Trophoblast cell (in vitro differentiated cells and primary cell): ENCODE measurements at regions not wholly inside any gene's neighbourhood (a gene's known extent, or its start where the extent isn't known, plus 50 kb on each side); places are given as distances from the start of the nearest gene placed in this dataset.

Experiments used
- DNase-seq, 2 donors: peaks; one replicate each; pipeline ENCODE4 v3.0.0-alpha.2; 2016
- H2AFZ ChIP-seq: 2 replicates; pipeline ENCODE4 v1.6.1; 2013; ENCODE audit warnings: low read length, moderate library complexity, mild to moderate bottlenecking; ENCODE audit not compliant: insufficient read depth, poor library complexity
- H2AK5ac ChIP-seq: 2 replicates; pipeline ENCODE4 v1.6.1; 2013; ENCODE audit warnings: mild to moderate bottlenecking, low read length
- H2BK120ac ChIP-seq: 2 replicates; pipeline ENCODE4 v1.6.1; 2013; ENCODE audit warnings: low read length, mild to moderate bottlenecking, moderate library complexity; ENCODE audit not compliant: insufficient read depth, poor library complexity
- H2BK12ac ChIP-seq: 2 replicates; pipeline ENCODE4 v1.6.1; 2013; ENCODE audit warnings: mild to moderate bottlenecking, low read length, moderate library complexity
- H2BK5ac ChIP-seq: 2 replicates; pipeline ENCODE4 v1.6.1; 2013; ENCODE audit warnings: low read length, low read depth, moderate library complexity, mild to moderate bottlenecking; ENCODE audit not compliant: poor library complexity
- H3K14ac ChIP-seq: 2 replicates; pipeline ENCODE4 v1.6.1; 2013; ENCODE audit warnings: mild to moderate bottlenecking, low read length
- H3K18ac ChIP-seq: 2 replicates; pipeline ENCODE4 v1.6.1; 2013; ENCODE audit warnings: mild to moderate bottlenecking, low read length
- H3K23ac ChIP-seq: 2 replicates; pipeline ENCODE4 v1.6.1; 2013; ENCODE audit warnings: low read length
- H3K27ac ChIP-seq: 2 replicates; pipeline ENCODE4 v1.5.1; 2013; ENCODE audit warnings: low read depth, mild to moderate bottlenecking, inconsistent platforms, low read length, moderate library complexity
- H3K27me3 ChIP-seq: 2 replicates; pipeline ENCODE4 v1.6.1; 2013; ENCODE audit warnings: inconsistent platforms, mild to moderate bottlenecking, low read length, moderate library complexity; ENCODE audit not compliant: insufficient read depth
- H3K36me3 ChIP-seq, 2 experiments: 1 replicate in 1 of 2; 2 replicates in 1 of 2; pipeline ENCODE4 v1.6.1; 2013; ENCODE audit warnings: low read length in 2 of 2, mild to moderate bottlenecking in 2 of 2, moderate library complexity in 1 of 2; ENCODE audit not compliant: insufficient read depth in 2 of 2, control insufficient read depth in 1 of 2
- H3K4ac ChIP-seq: 2 replicates; pipeline ENCODE4 v1.6.1; 2013; ENCODE audit warnings: low read depth, mild to moderate bottlenecking, low read length, moderate library complexity
- H3K4me1 ChIP-seq, 2 experiments: 1 replicate in 1 of 2; 2 replicates in 1 of 2; pipeline ENCODE4 v1.6.1; 2013; ENCODE audit warnings: low read length in 2 of 2, mild to moderate bottlenecking in 2 of 2, moderate library complexity in 1 of 2; ENCODE audit not compliant: insufficient read depth in 2 of 2, control insufficient read depth in 1 of 2
- H3K4me2 ChIP-seq: 2 replicates; pipeline ENCODE4 v1.6.1; 2013; ENCODE audit warnings: inconsistent platforms, mild to moderate bottlenecking, low read length, moderate library complexity
- H3K4me3 ChIP-seq: 2 replicates; pipeline ENCODE4 v1.5.1; 2013; ENCODE audit warnings: mild to moderate bottlenecking, low read depth, low read length, inconsistent platforms
- H3K79me1 ChIP-seq: one replicate; pipeline ENCODE4 v1.6.1; 2013; ENCODE audit warnings: low read length
- H3K79me2 ChIP-seq: 2 replicates; pipeline ENCODE4 v1.6.1; 2013; ENCODE audit warnings: low read length, mild to moderate bottlenecking; ENCODE audit not compliant: control insufficient read depth, insufficient read depth, poor library complexity
- H3K9ac ChIP-seq: 2 replicates; pipeline ENCODE4 v1.6.1; 2013; ENCODE audit warnings: mild to moderate bottlenecking, low read length
- H3K9me3 ChIP-seq: 2 replicates; pipeline ENCODE4 v1.6.1; 2013; ENCODE audit warnings: low read depth, mild to moderate bottlenecking, control low read depth, inconsistent platforms, low read length; ENCODE audit not compliant: insufficient read depth
- H4K12ac ChIP-seq: 2 replicates; pipeline ENCODE4 v1.6.1; 2013; ENCODE audit warnings: low read depth, mild to moderate bottlenecking, low read length, moderate library complexity
- H4K8ac ChIP-seq: 2 replicates; pipeline ENCODE4 v1.6.1; 2013; ENCODE audit warnings: low read depth, mild to moderate bottlenecking, low read length, moderate library complexity
- H4K91ac ChIP-seq: one replicate; pipeline ENCODE4 v1.6.1; 2013; ENCODE audit warnings: low read depth, mild to moderate bottlenecking, low read length, moderate library complexity
- WGBS: extraction: QIAGEN DNeasy Blood & Tissue Kit; methylation state at CpG from one replicate; pipeline ENCODE4 v1.1.7; 2013; ENCODE audit warnings: missing lambda C conversion rate; ENCODE audit not compliant: insufficient read length, insufficient coverage; ENCODE audit errors: extremely low coverage; 5-methylcytosine and 5-hydroxymethylcytosine counted together

GRCh38 chr1:96481409-96481808 lies 240.2 kb upstream of the PTBP2 start:
- no CpG with 5 or more reads among the region's 2 CpGs for WGBS
- Histone ChIP-seq H3K14ac (no peak overlapping the region), H3K79me1 (no peaks in the 10 kb centered on the region), H2AFZ (no peak overlapping the region), H2BK12ac (no peak overlapping the region), H3K9me3 (no peaks in the 10 kb centered on the region), H3K79me2 (no peaks in the 10 kb centered on the region), H3K4me2 (no peak overlapping the region), H2AK5ac (no peak overlapping the region), H3K27me3 (no peaks in the 10 kb centered on the region), H3K36me3 (no peaks in the 10 kb centered on the region), H4K12ac (no peak overlapping the region), H4K8ac (no peak overlapping the region), H3K4me1 (peaks cover 2 to 3% of the 10 kb centered on the region in 2 experiments), H3K18ac (no peak overlapping the region), H3K27ac (no peak overlapping the region), H4K91ac (no peak overlapping the region), H3K9ac (no peak overlapping the region), H2BK5ac (no peak overlapping the region), H3K23ac (no peak overlapping the region), H3K4ac (no peak overlapping the region), H2BK120ac (no peak overlapping the region), H3K4me3 (no peak overlapping the region)
- no peak for DNase-seq

GRCh38 chr1:96482616-96483015 lies 239.0 kb upstream of the PTBP2 start:
- no peak overlapping the region for H2AK5ac ChIP-seq
- H4K91ac ChIP-seq = no peak overlapping the region
- H3K14ac ChIP-seq = no peak overlapping the region
- no peak overlapping the region for H2BK12ac ChIP-seq
- no peak overlapping the region for H2BK120ac ChIP-seq
- no peak overlapping the region for H2BK5ac ChIP-seq
- no peaks in the 10 kb centered on the region for H3K79me1 ChIP-seq
- H3K4me1 ChIP-seq = peaks cover 2 to 3% of the 10 kb centered on the region in 2 experiments
- H3K27me3 ChIP-seq = no peaks in the 10 kb centered on the region
- WGBS = no CpG with 5 or more reads among the region's 4 CpGs
- no peak for DNase-seq
- H3K36me3 ChIP-seq = no peaks in the 10 kb centered on the region
- no peaks in the 10 kb centered on the region for H3K79me2 ChIP-seq
- no peak overlapping the region for H2AFZ ChIP-seq
- no peak overlapping the region for H3K27ac ChIP-seq
- no peak overlapping the region for H4K8ac ChIP-seq
- no peak overlapping the region for H3K4me3 ChIP-seq
- H3K18ac ChIP-seq = no peak overlapping the region
- no peak overlapping the region for H4K12ac ChIP-seq
- H3K4ac ChIP-seq = no peak overlapping the region
- no peaks in the 10 kb centered on the region for H3K9me3 ChIP-seq
- H3K4me2 ChIP-seq = no peak overlapping the region
- H3K23ac ChIP-seq = no peak overlapping the region
- no peak overlapping the region for H3K9ac ChIP-seq

GRCh38 chr1:96487394-96487793 lies 234.2 kb upstream of the PTBP2 start:
- Histone ChIP-seq H3K79me2 (no peaks in the 10 kb centered on the region), H4K91ac (no peak overlapping the region), H3K27me3 (no peaks in the 10 kb centered on the region), H3K18ac (no peak overlapping the region), H3K4ac (no peak overlapping the region), H2AK5ac (no peak overlapping the region), H3K4me2 (no peak overlapping the region), H2BK5ac (no peak overlapping the region), H3K36me3 (no peaks in the 10 kb centered on the region), H4K8ac (no peak overlapping the region), H3K14ac (no peak overlapping the region), H3K27ac (no peak overlapping the region), H2AFZ (no peak overlapping the region), H3K9me3 (no peaks in the 10 kb centered on the region), H4K12ac (no peak overlapping the region), H3K79me1 (peaks cover 2% of the 10 kb centered on the region), H3K4me3 (no peak overlapping the region), H3K9ac (no peak overlapping the region), H3K23ac (no peak overlapping the region), H2BK120ac (no peak overlapping the region), H3K4me1 (peaks cover 0 to 7% of the 10 kb centered on the region in 2 experiments), H2BK12ac (no peak overlapping the region)
- DNase-seq = no peak
- WGBS = no CpG with 5 or more reads among the region's 3 CpGs

- H2BK120ac ChIP-seq = no peak overlapping the region
- H3K79me1 ChIP-seq = peaks cover 2% of the 10 kb centered on the region
- H3K9me3 ChIP-seq = no peaks in the 10 kb centered on the region
Observed at GRCh38 chr1:96487971-96488370, 233.6 kb upstream of the PTBP2 start.

More at GRCh38 chr1:96487971-96488370, 233.6 kb upstream of the PTBP2 start:
- Histone ChIP-seq H2BK5ac (no peak overlapping the region), H3K14ac (no peak overlapping the region), H3K4me1 (peaks cover 0 to 6% of the 10 kb centered on the region in 2 experiments), H3K9ac (no peak overlapping the region), H3K79me2 (no peaks in the 10 kb centered on the region), H2AK5ac (no peak overlapping the region), H3K27me3 (no peaks in the 10 kb centered on the region), H3K23ac (no peak overlapping the region), H3K4ac (no peak overlapping the region), H3K4me3 (no peak overlapping the region), H2AFZ (no peak overlapping the region), H2BK12ac (no peak overlapping the region), H3K18ac (no peak overlapping the region), H4K8ac (no peak overlapping the region), H3K27ac (no peak overlapping the region), H3K36me3 (no peaks in the 10 kb centered on the region), H4K91ac (no peak overlapping the region), H3K4me2 (no peak overlapping the region), H4K12ac (no peak overlapping the region)
- peak; percentile 15 to 32 for DNase-seq
- no CpG with 5 or more reads among the region's 5 CpGs for WGBS
